ENCODE measurements at regions not wholly inside any gene's neighbourhood (a gene's known extent, or its start where the extent isn't known, plus 50 kb on each side); places are given as distances from the start of the nearest gene placed in this dataset.

DNA sequence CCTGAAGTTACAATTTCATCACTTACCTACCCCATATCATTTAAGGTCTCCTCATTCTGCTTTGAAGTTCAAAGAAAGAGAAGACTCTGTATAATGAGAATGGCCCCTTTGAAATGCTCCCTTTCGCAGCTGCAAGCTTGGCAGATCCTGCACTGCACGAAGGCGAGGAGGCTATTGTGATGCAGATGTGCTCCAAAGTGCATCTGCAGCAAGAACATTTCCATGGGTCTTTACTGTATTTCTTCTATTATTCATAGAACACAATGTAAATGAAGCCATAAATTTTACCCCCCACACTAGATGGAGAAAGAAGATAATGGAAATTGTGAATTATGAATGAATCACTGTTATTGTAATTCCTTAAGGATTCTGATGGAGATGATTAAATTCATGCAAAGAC, 178.7 kb downstream of the CHD9NB start:
- Histone ChIP-seq H3K4me3 (ENCODE audit: low read depth, low read length) (no peak overlapping the region), H3K9ac (ENCODE audit: low read length) (no peak overlapping the region), H3K9me3 (ENCODE audit: control insufficient read depth, insufficient read depth, low read depth, low read length) (no peaks in the 10 kb centered on the region), H3K27ac (ENCODE audit: low read depth, low read length) (no peak overlapping the region), H3K36me3 (ENCODE audit: control insufficient read depth, insufficient read depth, low read length) (no peaks in the 10 kb centered on the region), H3K27me3 (ENCODE audit: control insufficient read depth, insufficient read depth, low read length) (no peaks in the 10 kb centered on the region), H3K4me1 (ENCODE audit: control insufficient read depth, insufficient read depth, low read length) (peaks cover 17% of the 10 kb centered on the region)

DNA sequence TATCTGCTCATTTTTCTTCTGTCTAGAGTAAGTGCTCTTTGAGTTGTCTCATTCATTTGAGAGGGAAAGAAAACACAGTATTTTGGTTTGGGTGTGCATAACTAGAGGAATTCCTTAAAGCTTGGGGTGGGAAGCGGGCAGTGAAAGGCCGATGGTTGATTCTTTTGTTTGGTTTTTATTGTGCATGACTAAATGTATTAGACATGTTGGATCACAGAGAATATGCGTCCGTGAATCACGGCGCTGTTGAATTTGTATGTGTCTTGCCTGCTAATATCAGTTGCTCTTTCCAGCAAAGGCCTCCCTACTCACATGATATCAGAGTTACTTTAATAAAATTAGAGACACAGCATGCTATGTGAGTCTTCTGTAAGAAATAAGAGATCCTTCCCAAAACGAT, 180.0 kb downstream of the CHD9NB start:
- peaks cover 17% of the 10 kb centered on the region for H3K4me1 ChIP-seq (ENCODE audit: control insufficient read depth, insufficient read depth, low read length)

DNA sequence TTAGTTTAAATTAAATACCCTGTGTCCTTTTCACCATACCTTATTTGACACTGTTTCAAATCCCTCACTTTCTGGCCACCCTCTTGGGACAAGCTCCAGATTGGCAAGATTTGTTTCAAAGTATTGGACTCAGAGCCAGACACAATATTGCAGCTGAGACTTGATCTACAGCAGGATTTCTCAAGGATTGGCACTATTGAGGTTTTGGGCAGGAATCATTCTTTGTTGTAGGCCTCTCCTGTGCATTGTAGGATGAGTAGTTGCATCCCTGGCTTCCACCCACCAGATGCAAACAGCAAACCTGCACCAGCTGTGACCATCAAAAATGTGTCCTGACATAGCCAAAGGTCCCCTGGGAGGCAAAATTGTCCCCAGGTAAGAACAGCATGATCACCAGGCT, 181.2 kb downstream of the CHD9NB start:
- Histone ChIP-seq H3K9ac (ENCODE audit: low read length) (no peak overlapping the region), H3K36me3 (ENCODE audit: control insufficient read depth, insufficient read depth, low read length) (no peaks in the 10 kb centered on the region), H3K4me3 (ENCODE audit: low read depth, low read length) (no peak overlapping the region), H3K9me3 (ENCODE audit: control insufficient read depth, insufficient read depth, low read depth, low read length) (no peaks in the 10 kb centered on the region; the same call in 1 of the 2 replicates), H3K4me1 (ENCODE audit: control insufficient read depth, insufficient read depth, low read length) (peaks cover 17% of the 10 kb centered on the region), H3K27me3 (ENCODE audit: control insufficient read depth, insufficient read depth, low read length) (no peaks in the 10 kb centered on the region), H3K27ac (ENCODE audit: low read depth, low read length) (no peak overlapping the region)

More for the DNA sequence above, 180.0 kb downstream of the CHD9NB start:
- Histone ChIP-seq H3K27ac (ENCODE audit: low read depth, low read length) (no peak overlapping the region), H3K27me3 (ENCODE audit: control insufficient read depth, insufficient read depth, low read length) (no peaks in the 10 kb centered on the region), H3K4me3 (ENCODE audit: low read depth, low read length) (no peak overlapping the region), H3K36me3 (ENCODE audit: control insufficient read depth, insufficient read depth, low read length) (no peaks in the 10 kb centered on the region), H3K9me3 (ENCODE audit: control insufficient read depth, insufficient read depth, low read depth, low read length) (no peaks in the 10 kb centered on the region; the same call in 1 of the 2 replicates), H3K9ac (ENCODE audit: low read length) (no peak overlapping the region)

DNA sequence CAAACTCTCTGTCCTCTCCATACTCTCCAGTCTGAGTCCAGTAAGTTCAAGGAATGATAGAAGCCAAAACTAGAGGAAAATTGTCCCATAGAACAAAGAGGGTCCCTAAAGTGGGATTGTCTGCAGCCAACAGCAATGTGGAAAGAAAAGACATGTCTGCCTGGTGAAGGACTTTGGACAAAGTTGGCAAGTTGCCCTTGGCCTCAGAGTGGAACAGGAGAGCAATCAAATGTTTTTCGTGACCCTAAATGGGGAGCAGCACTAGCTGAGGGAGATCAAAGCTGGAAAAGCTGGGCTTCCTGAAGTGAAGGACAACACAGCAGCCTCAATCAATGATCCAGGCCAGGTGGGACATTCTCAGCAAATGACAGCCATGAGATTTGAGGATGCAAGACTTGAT, 183.5 kb downstream of the CHD9NB start:
- no peaks in the 10 kb centered on the region; the same call in 1 of the 2 replicates for H3K9me3 ChIP-seq (ENCODE audit: control insufficient read depth, insufficient read depth, low read depth, low read length)
- H3K27me3 ChIP-seq (ENCODE audit: control insufficient read depth, insufficient read depth, low read length), result no peaks in the 10 kb centered on the region

DNA sequence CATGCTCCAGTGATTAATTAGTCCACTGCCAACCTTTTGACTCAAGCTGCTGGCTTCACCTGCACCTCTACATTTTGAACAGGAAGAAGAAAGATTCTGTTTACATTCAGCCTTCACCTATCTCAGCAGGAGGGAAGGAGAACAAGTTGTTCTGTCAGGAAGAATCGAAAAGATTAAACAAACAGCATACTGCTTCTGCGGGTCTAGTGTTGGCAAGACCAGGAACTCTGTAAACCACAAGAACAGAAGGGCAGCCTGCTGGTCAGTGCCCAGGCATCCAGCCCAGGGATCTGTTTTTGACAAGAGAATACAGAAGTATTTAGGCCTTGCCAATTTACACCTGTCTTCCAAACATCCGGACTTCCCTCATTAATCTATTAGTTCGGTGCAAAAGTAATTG, 189.7 kb downstream of the CHD9NB start:
- H3K4me3 ChIP-seq (ENCODE audit: low read depth, low read length), result no peak overlapping the region
- H3K27ac ChIP-seq (ENCODE audit: low read depth, low read length), result no peak overlapping the region
- H3K36me3 ChIP-seq (ENCODE audit: control insufficient read depth, insufficient read depth, low read length), result no peaks in the 10 kb centered on the region
- H3K4me1 ChIP-seq (ENCODE audit: control insufficient read depth, insufficient read depth, low read length), result peaks cover 2% of the 10 kb centered on the region; the same call in 1 of the 2 replicates
- H3K9me3 ChIP-seq (ENCODE audit: control insufficient read depth, insufficient read depth, low read depth, low read length), result no peaks in the 10 kb centered on the region
- H3K9ac ChIP-seq (ENCODE audit: low read length), result no peak overlapping the region
- H3K27me3 ChIP-seq (ENCODE audit: control insufficient read depth, insufficient read depth, low read length), result no peaks in the 10 kb centered on the region

More for the DNA sequence above, 183.5 kb downstream of the CHD9NB start:
- Histone ChIP-seq H3K9ac (ENCODE audit: low read length) (no peak overlapping the region), H3K4me3 (ENCODE audit: low read depth, low read length) (no peak overlapping the region), H3K36me3 (ENCODE audit: control insufficient read depth, insufficient read depth, low read length) (no peaks in the 10 kb centered on the region), H3K27ac (ENCODE audit: low read depth, low read length) (no peak overlapping the region), H3K4me1 (ENCODE audit: control insufficient read depth, insufficient read depth, low read length) (peaks cover 14% of the 10 kb centered on the region)

DNA sequence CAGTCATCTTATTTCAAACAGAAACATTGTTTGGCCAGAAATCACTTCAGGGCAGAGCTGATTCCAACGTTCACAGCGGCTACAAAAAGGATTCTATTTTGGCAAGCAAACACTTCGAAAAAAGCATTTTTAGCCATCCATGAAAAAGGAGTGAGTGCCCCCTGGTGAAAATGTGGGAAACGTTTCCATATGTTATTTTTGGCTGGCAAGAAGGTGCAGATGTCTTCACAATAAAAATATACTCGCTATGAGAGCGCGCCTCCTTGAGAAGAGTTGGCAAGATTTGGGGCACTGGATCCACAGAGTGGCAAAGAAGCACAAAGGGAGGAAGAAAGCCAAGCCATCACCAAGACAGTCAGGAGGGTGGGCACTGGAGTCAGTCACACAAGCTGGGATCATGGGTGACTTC, 191.1 kb downstream of the CHD9NB start:
- Histone ChIP-seq H3K4me1 (ENCODE audit: control insufficient read depth, insufficient read depth, low read length) (peaks cover 2% of the 10 kb centered on the region; the same call in 1 of the 2 replicates), H3K36me3 (ENCODE audit: control insufficient read depth, insufficient read depth, low read length) (no peaks in the 10 kb centered on the region), H3K4me3 (ENCODE audit: low read depth, low read length) (no peak overlapping the region)

DNA sequence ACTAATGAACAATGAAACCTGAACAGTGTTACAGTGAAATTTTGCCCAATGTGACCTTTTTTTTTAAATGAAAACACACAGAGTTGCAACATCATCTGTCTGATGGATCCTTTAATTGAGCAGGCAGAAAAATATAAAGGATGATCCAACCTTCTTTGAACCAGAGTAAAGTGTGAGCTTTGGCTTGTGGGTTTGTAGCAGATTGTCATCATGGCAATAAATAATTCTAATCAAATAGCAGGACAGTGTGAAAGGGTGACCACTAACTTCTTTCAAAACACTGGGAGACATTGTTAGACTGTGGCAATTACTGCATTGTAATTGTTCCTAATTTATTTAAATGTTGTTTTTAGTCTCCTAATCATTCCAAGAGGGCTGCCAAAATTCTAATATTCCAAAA, 197.2 kb downstream of the CHD9NB start:
- no peak overlapping the region for H3K27ac ChIP-seq (ENCODE audit: low read depth, low read length)
- H3K27me3 ChIP-seq (ENCODE audit: control insufficient read depth, insufficient read depth, low read length), result no peaks in the 10 kb centered on the region
- no peaks in the 10 kb centered on the region for H3K36me3 ChIP-seq (ENCODE audit: control insufficient read depth, insufficient read depth, low read length)
- no peaks in the 10 kb centered on the region for H3K4me1 ChIP-seq (ENCODE audit: control insufficient read depth, insufficient read depth, low read length)
- H3K9ac ChIP-seq (ENCODE audit: low read length), result no peak overlapping the region
- H3K4me3 ChIP-seq (ENCODE audit: low read depth, low read length), result no peak overlapping the region
- peaks cover 2% of the 10 kb centered on the region; the same call in 1 of the 2 replicates for H3K9me3 ChIP-seq (ENCODE audit: control insufficient read depth, insufficient read depth, low read depth, low read length)

More for the DNA sequence above, 191.1 kb downstream of the CHD9NB start:
- Histone ChIP-seq H3K27me3 (ENCODE audit: control insufficient read depth, insufficient read depth, low read length) (no peaks in the 10 kb centered on the region), H3K9ac (ENCODE audit: low read length) (no peak overlapping the region), H3K9me3 (ENCODE audit: control insufficient read depth, insufficient read depth, low read depth, low read length) (no peaks in the 10 kb centered on the region), H3K27ac (ENCODE audit: low read depth, low read length) (no peak overlapping the region)

DNA sequence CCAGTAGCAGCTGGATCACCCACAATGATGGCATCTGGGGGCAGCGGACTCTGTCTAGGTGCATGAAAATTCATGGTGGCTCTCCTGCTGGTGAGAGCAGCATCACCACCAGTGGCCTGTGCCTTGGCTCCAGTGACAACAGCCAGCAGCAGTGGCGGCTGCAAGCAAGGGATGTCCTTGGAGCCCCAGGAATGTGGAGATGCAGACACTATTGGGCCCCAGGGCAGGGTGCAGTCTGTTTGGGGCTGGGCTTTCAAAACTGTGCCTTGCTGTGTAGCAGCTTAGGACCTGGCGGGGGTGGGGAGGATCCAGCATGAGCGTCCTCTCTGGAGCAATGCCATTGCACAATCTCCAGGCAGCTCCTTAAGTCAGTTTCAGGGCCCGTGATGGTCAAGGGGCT, 199.7 kb downstream of the CHD9NB start:
- H3K4me1 ChIP-seq (ENCODE audit: control insufficient read depth, insufficient read depth, low read length), result no peaks in the 10 kb centered on the region
- no peak overlapping the region for H3K4me3 ChIP-seq (ENCODE audit: low read depth, low read length)

DNA sequence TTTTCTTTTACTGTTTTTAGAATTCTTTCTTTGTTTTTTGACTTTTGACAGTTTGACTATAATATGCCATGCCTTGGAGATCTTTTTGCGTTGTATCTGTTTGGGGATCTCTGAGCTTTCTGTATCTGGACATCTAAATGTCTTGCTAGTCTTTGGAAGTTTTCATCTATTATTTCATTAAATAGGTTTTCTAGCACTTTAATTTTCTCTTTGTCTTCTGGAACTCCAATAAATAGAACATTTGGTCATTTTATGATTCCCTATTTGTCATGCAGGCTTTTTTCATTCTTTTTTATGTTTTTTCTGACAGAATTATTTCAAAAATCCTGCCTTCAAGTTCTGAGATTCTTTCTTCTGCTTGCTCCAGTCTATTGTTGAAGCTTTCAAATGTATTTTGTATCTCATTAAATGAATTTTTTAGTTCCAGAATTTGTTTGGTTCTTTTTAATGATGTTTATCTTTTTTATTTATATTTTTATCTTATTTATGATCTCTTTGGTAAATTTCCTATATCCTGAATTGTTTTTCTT, 201.4 kb downstream of the CHD9NB start:
- Histone ChIP-seq H3K27ac (ENCODE audit: low read depth, low read length) (no peak overlapping the region), H3K9ac (ENCODE audit: low read length) (no peak overlapping the region), H3K4me1 (ENCODE audit: control insufficient read depth, insufficient read depth, low read length) (no peaks in the 10 kb centered on the region), H3K9me3 (ENCODE audit: control insufficient read depth, insufficient read depth, low read depth, low read length) (peaks cover 5% of the 10 kb centered on the region; the same call in 1 of the 2 replicates), H3K36me3 (ENCODE audit: control insufficient read depth, insufficient read depth, low read length) (no peaks in the 10 kb centered on the region), H3K4me3 (ENCODE audit: low read depth, low read length) (no peak overlapping the region), H3K27me3 (ENCODE audit: control insufficient read depth, insufficient read depth, low read length) (no peaks in the 10 kb centered on the region)

More for the DNA sequence above, 199.7 kb downstream of the CHD9NB start:
- H3K9ac ChIP-seq (ENCODE audit: low read length), result no peak overlapping the region
- H3K9me3 ChIP-seq (ENCODE audit: control insufficient read depth, insufficient read depth, low read depth, low read length), result peaks cover 5% of the 10 kb centered on the region; the same call in 1 of the 2 replicates
- H3K27me3 ChIP-seq (ENCODE audit: control insufficient read depth, insufficient read depth, low read length), result no peaks in the 10 kb centered on the region
- H3K36me3 ChIP-seq (ENCODE audit: control insufficient read depth, insufficient read depth, low read length), result no peaks in the 10 kb centered on the region
- no peak overlapping the region for H3K27ac ChIP-seq (ENCODE audit: low read depth, low read length)

DNA sequence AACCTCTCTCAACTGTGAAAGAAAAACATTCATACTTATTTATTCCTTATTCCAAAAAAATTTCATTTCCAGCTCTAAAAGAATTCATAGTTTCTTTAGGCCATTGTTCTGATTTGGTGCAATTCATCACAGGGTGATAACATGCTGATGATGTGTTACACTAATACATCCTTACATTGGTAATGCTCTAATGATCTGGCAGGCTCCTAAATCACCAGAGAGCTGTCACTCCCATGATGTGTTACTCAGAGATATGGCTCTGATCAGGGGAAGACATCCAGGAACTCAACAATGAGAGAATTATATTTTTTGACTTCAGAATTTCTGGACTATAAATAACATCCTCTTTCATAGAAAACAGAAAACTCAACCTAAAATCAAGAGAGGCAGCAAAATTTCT, 209.3 kb downstream of the CHD9NB start:
- H3K27ac ChIP-seq (ENCODE audit: low read depth, low read length), result no peak overlapping the region
- no peaks in the 10 kb centered on the region for H3K36me3 ChIP-seq (ENCODE audit: control insufficient read depth, insufficient read depth, low read length)
- H3K4me3 ChIP-seq (ENCODE audit: low read depth, low read length), result no peak overlapping the region
- no peaks in the 10 kb centered on the region for H3K9me3 ChIP-seq (ENCODE audit: control insufficient read depth, insufficient read depth, low read depth, low read length)
- no peaks in the 10 kb centered on the region for H3K27me3 ChIP-seq (ENCODE audit: control insufficient read depth, insufficient read depth, low read length)
- H3K9ac ChIP-seq (ENCODE audit: low read length), result no peak overlapping the region
- no peaks in the 10 kb centered on the region for H3K4me1 ChIP-seq (ENCODE audit: control insufficient read depth, insufficient read depth, low read length)

DNA sequence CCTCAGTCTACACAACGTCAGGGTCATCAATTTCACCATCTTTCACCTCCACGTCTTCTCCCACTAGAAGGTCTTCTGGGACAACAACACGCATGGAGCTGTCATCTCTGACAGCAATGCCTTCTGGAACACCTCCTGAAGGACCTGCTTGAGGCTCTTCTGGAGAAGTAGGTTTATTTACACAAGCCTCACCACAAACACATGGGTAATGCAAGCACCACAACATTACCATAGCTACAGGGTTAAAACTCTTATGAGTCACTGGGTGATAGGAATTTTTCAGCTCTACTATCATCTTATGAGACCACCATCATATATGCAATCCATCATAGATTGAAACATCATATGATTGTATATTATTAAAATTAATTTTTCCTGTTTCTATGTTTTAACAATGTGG, 215.4 kb downstream of the CHD9NB start:
- Histone ChIP-seq H3K4me1 (ENCODE audit: control insufficient read depth, insufficient read depth, low read length) (no peaks in the 10 kb centered on the region), H3K27me3 (ENCODE audit: control insufficient read depth, insufficient read depth, low read length) (no peaks in the 10 kb centered on the region), H3K36me3 (ENCODE audit: control insufficient read depth, insufficient read depth, low read length) (no peaks in the 10 kb centered on the region), H3K4me3 (ENCODE audit: low read depth, low read length) (no peak overlapping the region), H3K27ac (ENCODE audit: low read depth, low read length) (no peak overlapping the region), H3K9ac (ENCODE audit: low read length) (no peak overlapping the region), H3K9me3 (ENCODE audit: control insufficient read depth, insufficient read depth, low read depth, low read length) (no peaks in the 10 kb centered on the region)

Measured in HUES6 (cell line).